Bronchial epithelial cell (primary cell): ENCODE measurements at regions not wholly inside any gene's neighbourhood (a gene's known extent, or its start where the extent isn't known, plus 50 kb on each side); places are given as distances from the start of the nearest gene placed in this dataset.
"Not testable (repeated sequence)": the region's sequence is repeated elsewhere in the genome, so short reads cannot be mapped to it uniquely, and the experiment has no call there.

ENCODE experiments used
- DNase-seq: peaks from one replicate; pipeline ENCODE4 v3.0.0-alpha.2; 2010; ENCODE audit warnings: low read depth
- FAIRE-seq: peaks from 2 replicates; lab custom pipeline; 2011; peaks lifted over from hg19 to GRCh38; lab: Jason Lieb, UNC
- H3K27me3 ChIP-seq: 2 replicates; pipeline ENCODE4 v1.5.1; 2011; ENCODE audit warnings: low read length; ENCODE audit not compliant: control insufficient read depth, insufficient read depth
- H3K36me3 ChIP-seq: 2 replicates; pipeline ENCODE4 v1.5.1; 2011; ENCODE audit warnings: low read length; ENCODE audit not compliant: control insufficient read depth, insufficient read depth
- H3K4me3 ChIP-seq: 2 replicates; pipeline ENCODE4 v1.5.1; 2011; ENCODE audit warnings: mild to moderate bottlenecking, low read depth, low read length, control low read depth
- CTCF ChIP-seq: IDR thresholded peaks from 2 replicates; pipeline ENCODE4 v1.5.1; 2011; ENCODE audit warnings: mild to moderate bottlenecking, moderate library complexity, low read length, control low read depth, inconsistent platforms; ENCODE audit not compliant: insufficient read depth, severe bottlenecking

GRCh38 chr5:62825623-62826220, 247.1 kb downstream of the LRRC70 start:
- Histone ChIP-seq H3K27me3 (no peaks in the 10 kb centered on the region), H3K36me3 (no peaks in the 10 kb centered on the region), H3K4me3 (no peak overlapping the region)
- FAIRE-seq (peak; percentile 90), DNase-seq (no peak)
- TF ChIP-seq CTCF: no peak

- Histone ChIP-seq H3K27me3 (no peaks in the 10 kb centered on the region), H3K36me3 (no peaks in the 10 kb centered on the region), H3K4me3 (no peak overlapping the region)
- no peak for FAIRE-seq
- DNase-seq: no peak
- TF ChIP-seq CTCF: no peak
Observed at GRCh38 chr5:62824936-62825335, 246.3 kb downstream of the LRRC70 start.

GRCh38 chr5:62817043-62817442, 238.4 kb downstream of the LRRC70 start:
- H3K4me3 ChIP-seq, H3K36me3 ChIP-seq, FAIRE-seq, H3K27me3 ChIP-seq, DNase-seq: not testable (repeated sequence)

GRCh38 chr5:62814991-62815390, 236.4 kb downstream of the LRRC70 start:
- DNase-seq (no peak), FAIRE-seq (no peak)
- Histone ChIP-seq H3K4me3 (no peak overlapping the region), H3K27me3 (no peaks in the 10 kb centered on the region), H3K36me3 (no peaks in the 10 kb centered on the region)
- no peak for TF ChIP-seq CTCF

- DNase-seq (no peak), FAIRE-seq (no peak)
- Histone ChIP-seq H3K4me3 (no peak overlapping the region), H3K27me3 (no peaks in the 10 kb centered on the region), H3K36me3 (no peaks in the 10 kb centered on the region)
- no peak for TF ChIP-seq CTCF
Observed at GRCh38 chr5:62812621-62813255, 234.1 kb downstream of the LRRC70 start.

- not testable (repeated sequence) for DNase-seq, H3K27me3 ChIP-seq, FAIRE-seq, H3K36me3 ChIP-seq, H3K4me3 ChIP-seq
Observed at GRCh38 chr5:62804819-62805218, 226.2 kb downstream of the LRRC70 start.

- Histone ChIP-seq H3K36me3 (no peaks in the 10 kb centered on the region), H3K27me3 (no peaks in the 10 kb centered on the region), H3K4me3 (no peak overlapping the region)
- DNase-seq (no peak), FAIRE-seq (peak; percentile 23)
- no peak for TF ChIP-seq CTCF
Observed at GRCh38 chr5:62795926-62796325, 217.3 kb downstream of the LRRC70 start.
